ENCODE measurements at regions not wholly inside any gene's neighbourhood (a gene's known extent, or its start where the extent isn't known, plus 50 kb on each side); places are given as distances from the start of the nearest gene placed in this dataset.

GRCh38 chr5:24215114-24215513 lies 429.7 kb downstream of the CDH10 start (continued):
- TF ChIP-seq ID3 (CRISPR knock-in tag; IDR thresholded peaks at IDR 0.05): no peak
- no peak for TF ChIP-seq ID3 (tag; IDR thresholded peaks at IDR 0.05)
- TF ChIP-seq GTF3C2 (IDR thresholded peaks at IDR 0.05; ENCODE audit: borderline replicate concordance, extremely low read depth, insufficient read length): no peak
- TF ChIP-seq FOXK2 (conservative IDR thresholded peaks at IDR 0.05 in 1 of 2, IDR thresholded peaks at IDR 0.05 in 1 of 2; ENCODE audit: low read depth in 2 of 2): no peak

- Histone ChIP-seq H3K27me3 (ENCODE audit: control insufficient read depth in 2 of 2, insufficient read depth in 2 of 2, low read length in 2 of 2) (no peaks in the 10 kb centered on the region), H3K79me2 (ENCODE audit: control insufficient read depth, insufficient read depth, low read length) (no peaks in the 10 kb centered on the region), H2AFZ (ENCODE audit: low read depth, low read length) (no peak overlapping the region), H3K9me3 (replicated peaks; ENCODE audit: control insufficient read depth, insufficient read depth, low read depth, low read length) (no peaks in the 10 kb centered on the region; the same call in 1 of the 2 replicates), H3K36me3 (ENCODE audit: control insufficient read depth, insufficient read depth, low read length) (no peaks in the 10 kb centered on the region), H3K4me2 (ENCODE audit: insufficient read depth, low read length) (no peak overlapping the region), H3K4me3 (no peak overlapping the region), H4K20me1 (replicated peaks; ENCODE audit: control insufficient read depth, insufficient read depth, low read length) (no peaks in the 10 kb centered on the region), H3K9ac (ENCODE audit: insufficient read depth in 1 of 2, low read depth in 2 of 2, low read length in 2 of 2) (no peak overlapping the region), H3K27ac (ENCODE audit: extremely low read depth, low read depth, low read length) (no peak overlapping the region), H3K9me1 (ENCODE audit: control insufficient read depth, insufficient read depth, low read length) (no peaks in the 10 kb centered on the region), H3K4me1 (replicated peaks in 1 of 2; ENCODE audit: control insufficient read depth in 2 of 2, insufficient read depth in 2 of 2, low read length in 2 of 2) (no peaks in the 10 kb centered on the region)
- WGBS (ENCODE audit: insufficient coverage, low coverage, missing lambda C conversion rate): 3% methylated on average over 2 of the region's 2 CpGs
- no peak for ATAC-seq
- ChIA-PET POLR2A (interaction anchor here (0.6 kb wide), 1 partner anchor 18 kb away, joined by 3 read pairs; no protein-coding TSS in a partner anchor), CTCF (ENCODE audit: low intra/inter-chr PET ratio) (no interaction called here)
- no TSS peak for BruUV-seq (replicated peaks)
- FAIRE-seq: no peak
- in situ Hi-C loops (cut with MboI) (no loop called here), intact Hi-C loops (cut with micrococcal nuclease) (no loop called here)
- no peak for DNase-seq (ENCODE audit: extremely low read depth in 1 of 4, low spot score in 3 of 4)
- no peak for TF ChIP-seq RBM14 (IDR thresholded peaks at IDR 0.05; ENCODE audit: borderline replicate concordance, insufficient read depth, low read depth, low read length)
- no peak for TF ChIP-seq ZNF695 (CRISPR knock-in tag; IDR thresholded peaks at IDR 0.05)
- TF ChIP-seq ZNF445 (CRISPR knock-in tag; IDR thresholded peaks at IDR 0.05; ENCODE audit: low read depth): no peak
- no peak for TF ChIP-seq ZBTB26 (CRISPR knock-in tag; IDR thresholded peaks at IDR 0.05)
- TF ChIP-seq ZNF764 (CRISPR knock-in tag; IDR thresholded peaks at IDR 0.05; ENCODE audit: low read depth): no peak
- TF ChIP-seq SIN3A (IDR thresholded peaks at IDR 0.05; ENCODE audit: borderline replicate concordance in 2 of 2, control insufficient read depth in 1 of 2, low read depth in 2 of 2, low read length in 2 of 2): no peak
- TF ChIP-seq TCF3 (CRISPR knock-in tag; IDR thresholded peaks at IDR 0.05): no peak
- TF ChIP-seq USF1 (CRISPR knock-in tag; IDR thresholded peaks at IDR 0.05): no peak
- no peak for TF ChIP-seq ZNF584 (CRISPR knock-in tag; IDR thresholded peaks at IDR 0.05; ENCODE audit: low read depth)
- TF ChIP-seq POLR3G (IDR thresholded peaks at IDR 0.05; ENCODE audit: extremely low read depth, insufficient read length, insufficient replicate concordance): no peak
- TF ChIP-seq CBX3 (IDR thresholded peaks at IDR 0.05; ENCODE audit: borderline replicate concordance in 1 of 2, low read length in 2 of 2): no peak
- no peak for TF ChIP-seq MEF2A (IDR thresholded peaks at IDR 0.05; ENCODE audit: control insufficient read depth, low read depth, low read length)
Observed at GRCh38 chr5:24222876-24223275, 421.9 kb downstream of the CDH10 start.
